Activated naive CD8-positive, alpha-beta T cell treated with anti-CD3 and anti-CD28 coated beads, Interleukin-2, amount 50 U/mL, for 24 hours (primary cell): ENCODE measurements at regions not wholly inside any gene's neighbourhood (a gene's known extent, or its start where the extent isn't known, plus 50 kb on each side); places are given as distances from the start of the nearest gene placed in this dataset.
A peak's percentile ranks its signal among the peaks of the same experiment; 100 is the strongest.

Experiments used
- ATAC-seq: fragments of 150-1000 bp; cut with Tn5 transposase; one replicate; pipeline ENCODE4 v1.10.0; 2021
- DNase-seq: peaks from one replicate; pipeline ENCODE4 v3.0.0; 2021
- H3K27ac Mint-ChIP-seq: one replicate; pipeline ENCODE4 v1.8.0; 2021; ENCODE audit warnings: mild to moderate bottlenecking, mixed read lengths
- H3K27me3 Mint-ChIP-seq: one replicate; pipeline ENCODE4 v1.8.0; 2021; ENCODE audit warnings: mixed read lengths
- H3K36me3 Mint-ChIP-seq: one replicate; pipeline ENCODE4 v1.8.0; 2021; ENCODE audit warnings: low read depth, mixed read lengths
- H3K4me1 Mint-ChIP-seq: one replicate; pipeline ENCODE4 v1.8.0; 2021; ENCODE audit warnings: mixed read lengths
- H3K4me3 Mint-ChIP-seq: one replicate; pipeline ENCODE4 v1.8.0; 2021; ENCODE audit warnings: mild to moderate bottlenecking, moderate library complexity, mixed read lengths
- H3K9me3 Mint-ChIP-seq: one replicate; pipeline ENCODE4 v1.8.0; 2021; ENCODE audit warnings: mixed read lengths

DNA sequence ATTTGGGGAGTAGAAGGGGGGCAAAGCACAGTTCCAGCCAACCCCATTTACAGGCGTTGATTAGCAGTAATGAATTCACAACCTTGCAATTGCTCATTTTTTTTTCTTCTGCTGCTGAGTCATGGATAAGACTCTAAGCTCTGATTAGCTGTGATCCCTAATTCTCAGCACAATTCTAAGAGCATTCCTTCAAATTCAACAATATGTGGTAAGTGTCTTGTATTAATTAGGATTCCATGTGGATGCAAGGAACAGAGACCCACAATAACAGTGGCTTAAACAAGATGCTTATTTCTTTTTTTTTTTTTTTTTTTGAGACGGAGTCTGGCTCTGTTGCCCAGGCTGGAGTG lies 133.4 kb downstream of the PALM2AKAP2 start:
- Mint-ChIP-seq H3K27me3 (no peaks in the 10 kb centered on the region), H3K4me3 (no peak overlapping the region), H3K4me1 (peaks cover 18% of the 10 kb centered on the region), H3K27ac (no peak overlapping the region), H3K9me3 (no peaks in the 10 kb centered on the region), H3K36me3 (no peaks in the 10 kb centered on the region)
- no peak for ATAC-seq
- no peak for DNase-seq

DNA sequence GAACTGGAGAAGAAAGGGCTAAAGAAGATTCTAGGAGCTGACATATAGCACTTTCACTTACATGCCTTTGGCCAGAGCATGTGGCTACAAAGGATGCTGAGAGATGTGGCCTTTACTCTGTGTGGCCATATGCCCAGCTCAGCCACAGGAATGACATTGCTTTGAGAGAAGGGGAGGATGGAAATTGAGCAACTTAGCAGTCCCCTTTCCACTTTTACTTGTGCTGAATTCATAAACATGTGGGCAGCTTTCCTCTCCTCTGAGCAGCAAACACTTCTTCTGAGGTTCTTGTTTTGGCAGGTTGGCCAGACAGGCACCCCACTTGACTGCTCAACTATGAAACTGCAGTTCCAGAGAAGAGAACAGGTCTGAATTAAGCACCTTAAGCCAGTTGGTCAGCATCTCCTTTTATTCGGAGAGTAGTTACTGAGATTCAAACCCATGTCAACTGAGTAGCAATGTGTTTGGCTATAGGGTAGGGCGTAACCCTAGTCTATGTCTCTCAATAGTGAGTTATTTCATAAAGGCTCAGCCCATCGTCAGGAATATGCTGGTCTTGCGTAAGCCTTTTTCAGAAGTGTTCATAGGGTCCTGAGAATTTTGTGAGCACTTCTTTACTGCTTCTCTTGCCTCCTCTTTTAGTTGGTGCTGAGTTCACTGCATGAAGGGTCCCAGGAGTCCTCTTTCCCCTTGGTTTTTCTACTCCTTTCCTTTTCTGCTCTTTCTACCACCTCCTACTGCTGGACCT lies 134.5 kb downstream of the PALM2AKAP2 start:
- ATAC-seq (no peak), DNase-seq (no peak)
- Mint-ChIP-seq H3K36me3 (no peaks in the 10 kb centered on the region), H3K27ac (no peak overlapping the region), H3K9me3 (no peaks in the 10 kb centered on the region), H3K4me3 (no peak overlapping the region), H3K4me1 (peaks cover 27% of the 10 kb centered on the region), H3K27me3 (no peaks in the 10 kb centered on the region)

DNA sequence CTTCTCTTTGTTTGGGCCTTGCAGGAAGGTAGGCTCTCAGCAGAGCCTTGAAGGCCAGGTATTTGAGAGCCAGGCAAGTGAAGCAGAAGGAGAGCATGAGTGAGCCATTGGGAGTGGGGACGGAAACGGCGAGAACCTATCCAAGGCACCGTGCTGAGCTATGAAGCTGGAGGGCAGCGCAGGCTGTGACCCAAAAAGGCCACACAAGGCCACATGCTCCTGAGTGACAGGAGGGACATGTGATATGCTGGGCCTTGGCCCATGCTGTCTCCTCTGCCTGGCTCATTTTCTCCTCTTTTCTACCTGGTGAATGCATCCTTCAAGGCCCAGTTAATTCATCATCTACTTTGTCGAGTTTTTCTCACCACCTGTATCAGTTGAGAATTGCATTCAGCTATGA lies 136.3 kb downstream of the PALM2AKAP2 start:
- ATAC-seq = no peak
- H3K4me3 Mint-ChIP-seq = no peak overlapping the region

DNA sequence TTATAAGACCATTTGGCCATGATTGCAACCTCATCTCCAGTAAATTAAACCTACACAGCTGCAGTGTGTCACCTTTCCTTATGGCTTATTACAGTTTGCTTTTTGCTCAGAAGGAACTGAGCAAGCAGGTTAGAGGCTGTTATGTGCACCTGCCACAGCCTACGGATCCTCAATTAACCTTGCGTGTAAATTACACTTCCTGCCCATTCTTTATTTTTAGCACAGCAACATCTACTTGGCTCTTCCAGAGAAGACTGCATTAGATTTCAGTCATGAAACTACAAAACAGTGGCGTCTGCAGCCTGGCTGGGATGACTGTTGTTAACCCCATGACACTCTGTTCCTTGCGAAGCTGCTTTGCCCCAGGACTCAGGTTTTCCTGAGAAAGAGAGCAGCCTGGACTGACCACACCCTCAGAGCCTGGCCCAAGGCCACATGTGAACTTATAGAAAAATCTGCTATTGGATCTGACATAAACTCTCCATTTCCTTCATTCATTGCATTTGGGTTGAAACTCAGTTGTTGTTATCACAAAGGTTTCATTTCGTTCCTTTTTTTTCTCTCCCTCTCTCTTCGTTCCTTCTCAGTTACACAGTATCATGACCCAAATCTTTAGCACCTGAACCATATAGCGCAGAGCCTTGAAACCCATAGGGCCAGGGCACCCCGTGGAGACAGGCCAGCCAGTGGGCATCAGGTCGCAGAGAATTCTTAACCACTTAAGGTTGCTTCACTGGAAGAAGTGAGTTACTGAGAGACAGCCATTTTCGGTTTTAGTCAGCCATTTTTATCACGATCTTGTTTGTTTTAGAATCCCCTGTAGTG lies 138.6 kb downstream of the PALM2AKAP2 start:
- peaks cover 3% of the 10 kb centered on the region for H3K36me3 Mint-ChIP-seq
- no peaks in the 10 kb centered on the region for H3K9me3 Mint-ChIP-seq
- peaks cover 33% of the 10 kb centered on the region for H3K4me1 Mint-ChIP-seq
- peak; percentile 20 for DNase-seq
- H3K4me3 Mint-ChIP-seq = peak overlapping the region; percentile 39
- peaks cover 2% of the 10 kb centered on the region for H3K27me3 Mint-ChIP-seq
- ATAC-seq = peak; percentile 79
- peak overlapping the region; percentile 87 for H3K27ac Mint-ChIP-seq

More for the DNA sequence above, 136.3 kb downstream of the PALM2AKAP2 start:
- Mint-ChIP-seq H3K9me3 (no peaks in the 10 kb centered on the region), H3K27me3 (peaks cover 2% of the 10 kb centered on the region), H3K36me3 (peaks cover 3% of the 10 kb centered on the region), H3K27ac (no peak overlapping the region), H3K4me1 (peaks cover 33% of the 10 kb centered on the region)
- no peak for DNase-seq

DNA sequence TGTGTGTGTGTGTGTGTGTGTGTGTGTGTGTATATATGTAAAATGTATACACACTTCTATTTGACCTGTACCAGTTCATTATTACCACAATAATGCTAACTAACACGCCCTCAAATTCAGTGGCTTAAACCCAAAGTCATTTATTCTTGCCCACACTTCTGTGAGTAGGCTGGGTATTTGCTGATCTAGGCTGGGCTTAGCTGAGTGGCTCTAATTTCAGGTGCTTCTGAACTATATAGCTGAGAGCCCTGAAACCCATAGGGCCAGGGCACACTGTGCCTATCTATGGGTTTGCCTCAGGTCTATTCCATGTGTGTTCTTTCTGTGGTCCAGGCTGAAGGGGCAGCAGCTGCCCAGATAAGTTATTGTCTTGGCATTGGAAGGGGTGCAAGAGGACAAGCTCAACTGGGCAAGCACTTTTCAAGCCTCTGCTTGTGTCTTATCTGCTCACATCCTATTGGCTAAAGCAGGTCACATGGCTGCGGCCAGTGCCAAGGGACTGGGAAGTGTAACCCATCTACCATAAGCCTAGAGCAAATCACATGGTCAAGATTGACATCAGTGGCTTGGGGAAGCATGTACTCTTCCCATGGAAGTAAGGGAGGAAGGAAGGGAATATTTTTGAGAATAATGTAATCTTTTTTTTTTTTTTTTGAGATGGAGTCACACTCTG lies 139.9 kb downstream of the PALM2AKAP2 start:
- peaks cover 31% of the 10 kb centered on the region for H3K4me1 Mint-ChIP-seq
- no peak overlapping the region for H3K27ac Mint-ChIP-seq
- ATAC-seq = no peak
- H3K27me3 Mint-ChIP-seq = peaks cover 2% of the 10 kb centered on the region
- no peak overlapping the region for H3K4me3 Mint-ChIP-seq
- no peaks in the 10 kb centered on the region for H3K9me3 Mint-ChIP-seq
- DNase-seq = no peak
- H3K36me3 Mint-ChIP-seq = peaks cover 3% of the 10 kb centered on the region

DNA sequence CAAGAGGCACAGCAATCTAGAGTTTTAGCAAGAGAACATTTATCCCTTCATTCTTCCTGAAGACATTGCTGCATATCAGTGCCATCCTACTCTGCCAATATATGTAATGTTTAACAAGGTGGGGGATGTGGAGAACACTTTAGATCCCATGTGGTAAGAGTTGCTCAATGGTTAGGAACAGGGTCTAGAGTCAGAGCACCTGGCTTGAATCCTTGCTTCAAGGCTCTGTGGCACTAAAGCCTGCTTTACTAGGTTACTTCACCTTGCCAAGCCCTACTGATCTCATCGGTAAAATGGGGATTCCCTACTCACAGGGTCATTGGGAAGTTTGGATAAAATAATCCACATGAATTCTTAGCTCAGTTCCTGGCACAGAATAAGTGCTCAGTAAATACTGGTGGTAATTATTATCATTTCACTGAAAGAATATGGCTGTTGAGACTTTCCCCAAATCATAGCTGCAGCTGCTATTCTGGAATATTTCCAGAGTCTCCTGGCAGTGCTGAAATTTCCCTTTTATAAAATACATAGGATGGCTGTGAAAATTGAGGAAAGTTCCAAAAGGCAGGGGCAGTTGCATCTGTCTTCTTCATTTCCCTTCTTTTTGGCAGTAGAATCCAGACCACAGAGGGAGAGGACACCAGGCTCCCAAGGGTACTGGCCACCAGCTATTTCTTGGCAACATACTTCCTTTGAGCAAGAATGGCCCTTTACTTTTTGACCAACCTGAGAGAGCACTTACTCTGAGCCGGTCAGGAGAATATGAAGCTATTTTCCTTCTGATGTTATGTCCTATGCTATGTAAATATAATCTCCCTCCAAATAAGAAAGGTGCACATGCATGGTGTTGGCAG lies 142.8 kb downstream of the PALM2AKAP2 start:
- Mint-ChIP-seq H3K36me3 (peaks cover 3% of the 10 kb centered on the region), H3K4me3 (no peak overlapping the region), H3K27me3 (peaks cover 2% of the 10 kb centered on the region), H3K9me3 (no peaks in the 10 kb centered on the region), H3K4me1 (peaks cover 21% of the 10 kb centered on the region), H3K27ac (no peak overlapping the region)
- ATAC-seq (no peak), DNase-seq (no peak)

DNA sequence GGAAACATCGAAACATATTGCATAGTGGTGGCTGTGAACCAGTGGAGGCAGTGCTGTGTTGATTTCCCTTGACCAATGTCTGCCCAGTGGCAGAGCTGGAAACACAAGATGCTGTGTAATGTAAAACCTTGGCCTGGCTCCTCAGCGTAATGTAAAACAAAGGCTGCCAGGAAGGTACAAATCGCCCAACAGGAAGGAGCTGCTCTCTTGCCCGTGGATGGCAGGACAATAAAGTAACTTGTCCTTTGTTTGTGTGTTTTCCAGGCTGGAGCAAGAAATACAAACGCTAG lies 143.4 kb downstream of the PALM2AKAP2 start:
- Mint-ChIP-seq H3K9me3 (no peaks in the 10 kb centered on the region), H3K4me3 (no peak overlapping the region), H3K27me3 (peaks cover 2% of the 10 kb centered on the region), H3K27ac (no peak overlapping the region), H3K4me1 (peaks cover 15% of the 10 kb centered on the region), H3K36me3 (peaks cover 3% of the 10 kb centered on the region)
- ATAC-seq = no peak
- DNase-seq = no peak

DNA sequence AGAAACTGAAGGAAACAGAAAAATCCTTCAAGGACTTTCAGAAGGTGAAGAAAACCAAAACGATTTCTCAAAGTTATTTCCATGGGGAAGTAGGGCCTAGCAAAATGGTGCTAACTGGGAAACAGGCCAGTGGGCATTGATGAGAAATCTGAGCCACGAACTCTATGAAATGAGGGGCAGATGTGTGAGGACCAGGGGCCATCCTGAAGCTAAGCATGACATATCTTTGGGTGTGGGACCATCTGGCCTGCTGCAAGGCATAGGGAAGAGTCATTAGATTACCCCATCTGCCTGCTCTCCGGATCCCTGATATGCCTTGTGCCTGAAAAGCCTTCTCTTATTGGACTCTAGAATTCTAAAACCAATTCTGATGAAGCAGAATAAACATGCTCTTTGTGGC lies 143.8 kb downstream of the PALM2AKAP2 start:
- ATAC-seq = no peak
- Mint-ChIP-seq H3K27me3 (peaks cover 2% of the 10 kb centered on the region), H3K27ac (no peak overlapping the region), H3K9me3 (no peaks in the 10 kb centered on the region), H3K4me3 (no peak overlapping the region), H3K36me3 (peaks cover 3% of the 10 kb centered on the region), H3K4me1 (peaks cover 11% of the 10 kb centered on the region)
- no peak for DNase-seq

DNA sequence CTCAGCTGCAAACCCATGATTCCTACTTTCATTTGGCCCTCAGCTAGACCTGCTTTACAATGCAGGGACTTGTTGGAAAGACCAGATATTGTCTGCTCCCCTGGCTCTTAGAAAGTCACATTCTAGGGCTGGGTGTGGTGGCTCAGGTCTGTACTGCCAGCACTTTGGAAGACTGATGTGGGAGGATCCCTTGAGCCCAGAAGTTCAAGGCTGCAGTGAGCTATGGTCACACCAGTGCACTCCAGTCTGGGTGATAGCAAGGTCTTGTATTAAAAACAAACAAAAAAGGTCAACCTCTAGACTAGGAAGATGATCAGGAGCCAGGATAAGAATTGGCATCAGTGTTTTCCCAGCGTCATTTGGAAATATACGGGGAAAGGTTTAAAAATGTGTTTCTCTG lies 145.8 kb downstream of the PALM2AKAP2 start:
- Mint-ChIP-seq H3K27ac (no peak overlapping the region), H3K4me1 (no peaks in the 10 kb centered on the region), H3K36me3 (no peaks in the 10 kb centered on the region), H3K27me3 (no peaks in the 10 kb centered on the region), H3K4me3 (no peak overlapping the region), H3K9me3 (no peaks in the 10 kb centered on the region)
- DNase-seq (no peak), ATAC-seq (no peak)

DNA sequence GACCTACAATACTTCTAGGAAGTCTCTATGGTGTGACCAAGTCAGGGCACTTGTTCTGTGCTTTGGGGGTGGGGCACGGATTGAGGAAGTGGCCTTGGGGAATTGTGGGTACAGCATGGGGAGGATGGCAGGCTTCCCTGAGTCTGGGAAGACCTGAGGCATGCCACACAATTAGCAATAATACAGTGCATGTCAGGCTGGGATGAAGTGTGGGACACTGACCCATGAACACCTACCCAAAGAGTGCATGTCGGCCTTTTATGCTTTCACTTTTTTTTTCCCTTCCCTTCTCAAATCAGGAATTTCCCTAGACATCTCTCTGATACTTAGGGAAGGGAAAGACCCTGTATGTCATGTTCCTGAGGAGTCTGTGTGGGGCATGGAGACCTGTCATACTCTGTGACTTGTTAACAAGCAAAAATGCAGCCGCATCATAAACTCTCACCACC lies 146.4 kb downstream of the PALM2AKAP2 start:
- DNase-seq (no peak), ATAC-seq (no peak)
- no peaks in the 10 kb centered on the region for H3K9me3 Mint-ChIP-seq
- no peaks in the 10 kb centered on the region for H3K36me3 Mint-ChIP-seq
- H3K27me3 Mint-ChIP-seq = no peaks in the 10 kb centered on the region
- H3K4me3 Mint-ChIP-seq = no peak overlapping the region
- no peaks in the 10 kb centered on the region for H3K4me1 Mint-ChIP-seq
- no peak overlapping the region for H3K27ac Mint-ChIP-seq

DNA sequence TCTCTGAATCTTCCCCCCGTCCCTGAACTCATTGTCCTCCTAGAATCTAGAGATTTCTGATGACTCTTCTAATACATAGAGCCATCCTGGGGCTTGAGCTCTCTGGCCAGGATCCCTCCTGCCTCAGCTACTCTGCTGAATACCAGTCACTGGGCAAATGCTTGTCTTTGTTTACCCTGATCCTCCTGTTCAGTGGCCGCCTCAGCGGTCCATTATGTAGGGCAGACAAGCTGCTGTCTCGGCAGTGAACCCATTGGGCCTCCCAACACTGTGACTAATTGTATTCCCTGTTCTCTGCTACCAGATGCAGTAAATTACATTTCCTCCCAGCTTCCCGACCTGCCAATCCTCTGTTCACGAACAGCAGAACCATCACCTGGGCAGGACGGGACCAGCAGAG lies 151.6 kb downstream of the PALM2AKAP2 start:
- no peaks in the 10 kb centered on the region for H3K36me3 Mint-ChIP-seq
- H3K9me3 Mint-ChIP-seq = no peaks in the 10 kb centered on the region
- no peak overlapping the region for H3K27ac Mint-ChIP-seq
- ATAC-seq (no peak), DNase-seq (no peak)
- peaks cover 18% of the 10 kb centered on the region for H3K4me1 Mint-ChIP-seq
- H3K27me3 Mint-ChIP-seq = no peaks in the 10 kb centered on the region
- H3K4me3 Mint-ChIP-seq = no peak overlapping the region

DNA sequence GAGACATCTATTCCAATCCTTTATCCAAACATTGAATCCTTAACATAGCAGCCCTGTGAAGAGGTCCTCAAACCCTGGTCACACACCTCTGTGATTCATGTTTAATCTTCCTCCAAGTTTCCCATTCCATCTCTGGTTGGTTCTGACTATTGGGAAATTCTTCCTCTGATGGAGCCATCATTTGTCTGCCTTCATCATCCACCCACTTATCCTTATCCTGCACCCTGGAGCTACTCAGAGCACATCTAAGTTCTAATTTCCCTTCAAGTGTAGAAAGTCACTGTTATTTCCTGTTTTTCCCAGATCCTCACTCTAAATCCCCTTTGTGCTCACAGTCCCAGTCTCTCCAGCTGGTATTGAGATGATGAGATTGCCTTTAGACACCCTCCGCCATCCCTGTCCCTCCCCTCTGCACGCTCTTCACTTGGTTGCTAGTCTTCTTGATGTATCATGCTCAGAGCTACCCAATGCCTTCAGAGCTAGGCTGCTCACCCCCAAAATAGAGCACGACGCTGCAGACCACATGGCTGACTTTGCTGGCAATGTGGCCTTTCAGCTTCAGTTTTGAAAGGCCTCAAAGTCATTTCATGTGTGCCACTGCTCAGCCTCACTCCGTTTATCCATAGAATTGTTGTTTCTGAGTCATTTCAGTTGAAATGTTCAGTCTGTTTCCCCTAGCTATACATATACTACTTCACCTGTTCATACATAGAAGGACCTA lies 154.3 kb downstream of the PALM2AKAP2 start:
- no peaks in the 10 kb centered on the region for H3K36me3 Mint-ChIP-seq
- H3K4me3 Mint-ChIP-seq = no peak overlapping the region
- H3K9me3 Mint-ChIP-seq = no peaks in the 10 kb centered on the region
- peak overlapping the region; percentile 49 for H3K27ac Mint-ChIP-seq
- peaks cover 24% of the 10 kb centered on the region for H3K4me1 Mint-ChIP-seq
- no peak for DNase-seq
- H3K27me3 Mint-ChIP-seq = no peaks in the 10 kb centered on the region
- ATAC-seq = peak; percentile 56

DNA sequence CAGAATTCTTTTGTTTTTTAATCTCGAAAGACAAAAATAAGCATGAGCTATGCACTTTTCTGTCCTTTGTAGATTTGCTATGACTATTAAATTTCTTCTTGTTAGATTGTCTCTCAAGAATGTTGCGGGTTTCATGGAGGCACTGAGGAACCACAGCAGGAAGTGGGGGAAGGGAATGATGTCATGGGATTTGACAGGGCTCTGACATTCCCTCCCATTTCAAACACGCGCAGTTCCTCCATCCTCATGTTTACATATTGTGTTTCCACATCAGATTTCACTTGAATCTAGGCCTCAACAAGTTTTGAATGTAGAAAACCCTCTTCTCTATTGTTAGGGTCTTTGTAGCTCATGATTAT lies 154.8 kb downstream of the PALM2AKAP2 start:
- Mint-ChIP-seq H3K9me3 (no peaks in the 10 kb centered on the region), H3K27me3 (no peaks in the 10 kb centered on the region), H3K4me1 (peaks cover 24% of the 10 kb centered on the region), H3K36me3 (no peaks in the 10 kb centered on the region), H3K4me3 (no peak overlapping the region), H3K27ac (peak overlapping the region; percentile 49)
- DNase-seq (no peak), ATAC-seq (no peak)
